Tibial nerve (tissue), 4 donors: ENCODE measurements at regions not wholly inside any gene's neighbourhood (a gene's known extent, or its start where the extent isn't known, plus 50 kb on each side); places are given as distances from the start of the nearest gene placed in this dataset.

Experiments
- DNase-seq, 2 donors: peaks; one replicate each; pipeline ENCODE4 v3.0.0-alpha.2; 2019; ENCODE audit warnings: low spot score in 2 of 2
- H3K27ac ChIP-seq, 4 donors: fragments of 200-600 bp; sonication (generic) in 3 of 4; one replicate each; pipeline ENCODE4 v1.5.1; 2017 to 2019; ENCODE audit warnings: mild to moderate bottlenecking in 1 of 4
- H3K27me3 ChIP-seq, 2 donors: fragments of 200-600 bp; sonication (generic) in 1 of 2; one replicate each; pipeline versions ENCODE4 v1.5.1 to v1.6.0; 2017 to 2019
- H3K36me3 ChIP-seq, 3 donors: fragments of 200-600 bp; sonication (generic); one replicate each; pipeline ENCODE4 v1.5.1; 2018 to 2019
- H3K4me1 ChIP-seq, 4 donors: fragments of 200-600 bp; sonication (generic) in 3 of 4; one replicate each; pipeline ENCODE4 v1.5.1; 2017 to 2019
- H3K4me3 ChIP-seq, 4 donors: fragments of 200-600 bp; sonication (generic) in 3 of 4; one replicate each; pipeline ENCODE4 v1.5.1; 2017 to 2019; ENCODE audit warnings: mild to moderate bottlenecking in 1 of 4, moderate library complexity in 1 of 4
- H3K9me3 ChIP-seq, 4 donors: fragments of 200-600 bp; sonication (generic) in 3 of 4; one replicate each; pipeline ENCODE4 v1.5.1; 2017 to 2019
- CTCF ChIP-seq, 5 experiments: fragments of 200-600 bp in 3 of 5; fragments of 450-650 bp in 2 of 5; sonication (generic) in 3 of 5; IDR thresholded peaks; one replicate each; pipeline ENCODE4 v1.5.1; 2016 to 2019; ENCODE audit warnings: antibody characterized with exemption in 5 of 5, mild to moderate bottlenecking in 3 of 5, moderate library complexity in 2 of 5
- EP300 ChIP-seq, 2 donors: sonication (generic); formaldehyde crosslinking; IDR thresholded peaks; one replicate each; pipeline ENCODE4 v1.6.1; 2017; ENCODE audit warnings: antibody characterized with exemption in 2 of 2, mild to moderate bottlenecking in 1 of 2
- POLR2A ChIP-seq, 2 donors: fragments of 450-650 bp; IDR thresholded peaks; one replicate each; pipeline ENCODE4 v1.6.1; 2017; ENCODE audit warnings: antibody characterized with exemption in 2 of 2, mild to moderate bottlenecking in 2 of 2, moderate library complexity in 2 of 2
- WGBS, 2 donors: methylation state at CpG; one replicate each; pipeline ENCODE4 v1.1.5; 2018; 5-methylcytosine and 5-hydroxymethylcytosine counted together

GRCh38 chr2:60136913-60137312 is 416.5 kb downstream of the BCL11A start:
- Histone ChIP-seq H3K27me3 (no peaks in the 10 kb centered on the region), H3K4me3 (no peak overlapping the region), H3K4me1 (no peaks in the 10 kb centered on the region), H3K36me3 (no peaks in the 10 kb centered on the region), H3K27ac (no peak overlapping the region), H3K9me3 (peaks cover 0 to 25% (median 2%) of the 10 kb centered on the region in 4 donors)
- 73 to 81% methylated on average over 2 of the region's 2 CpGs for WGBS, 2 donors
- no peak for DNase-seq
- TF ChIP-seq CTCF (IDR thresholded peaks at IDR 0.05) (no peak), EP300 (IDR thresholded peaks at IDR 0.05) (no peak), POLR2A (IDR thresholded peaks at IDR 0.05) (no peak)

- 68 to 69% methylated on average over 2 of the region's 2 CpGs for WGBS, 2 donors
- no peak overlapping the region for H3K27ac ChIP-seq
- H3K4me1 ChIP-seq: no peaks in the 10 kb centered on the region
- H3K4me3 ChIP-seq: no peak overlapping the region
- no peaks in the 10 kb centered on the region for H3K27me3 ChIP-seq
- no peak for TF ChIP-seq CTCF (IDR thresholded peaks at IDR 0.05)
- peaks cover 0 to 22% (median 0%) of the 10 kb centered on the region in 4 donors for H3K9me3 ChIP-seq
- no peak for DNase-seq
- H3K36me3 ChIP-seq: no peaks in the 10 kb centered on the region
Observed at GRCh38 chr2:60127191-60127590, 426.3 kb downstream of the BCL11A start.

GRCh38 chr2:60125611-60126426 is 427.6 kb downstream of the BCL11A start:
- H3K9me3 ChIP-seq: peaks cover 0 to 9% (median 0%) of the 10 kb centered on the region in 4 donors
- DNase-seq: no peak
- H3K4me1 ChIP-seq: no peaks in the 10 kb centered on the region
- no peak for TF ChIP-seq POLR2A (IDR thresholded peaks at IDR 0.05)
- TF ChIP-seq EP300 (IDR thresholded peaks at IDR 0.05): no peak
- TF ChIP-seq CTCF (IDR thresholded peaks at IDR 0.05): no peak
- WGBS, 2 donors: 33% methylated on average over 8 of the region's 8 CpGs
- H3K36me3 ChIP-seq: no peaks in the 10 kb centered on the region
- no peak overlapping the region for H3K4me3 ChIP-seq
- no peak overlapping the region for H3K27ac ChIP-seq
- no peaks in the 10 kb centered on the region for H3K27me3 ChIP-seq

GRCh38 chr2:60119778-60120177 is 433.7 kb downstream of the BCL11A start:
- Histone ChIP-seq H3K4me1 (no peaks in the 10 kb centered on the region), H3K9me3 (peaks cover 0 to 4% (median 0%) of the 10 kb centered on the region in 4 donors), H3K27ac (no peak overlapping the region), H3K4me3 (no peak overlapping the region), H3K27me3 (no peaks in the 10 kb centered on the region), H3K36me3 (no peaks in the 10 kb centered on the region)
- 70 to 76% methylated on average over 2 of the region's 2 CpGs for WGBS, 2 donors
- no peak for TF ChIP-seq POLR2A (IDR thresholded peaks at IDR 0.05)
- no peak for TF ChIP-seq EP300 (IDR thresholded peaks at IDR 0.05)
- TF ChIP-seq CTCF (IDR thresholded peaks at IDR 0.05): no peak
- no peak for DNase-seq

GRCh38 chr2:60118917-60119316 is 434.5 kb downstream of the BCL11A start:
- no peak for DNase-seq
- no peak overlapping the region for H3K27ac ChIP-seq
- H3K9me3 ChIP-seq: peaks cover 0 to 4% (median 0%) of the 10 kb centered on the region in 4 donors
- no peaks in the 10 kb centered on the region for H3K36me3 ChIP-seq
- no peak overlapping the region for H3K4me3 ChIP-seq
- WGBS, 2 donors: 85 to 90% methylated on average over 1 of the region's 1 CpG
- no peak for TF ChIP-seq CTCF (IDR thresholded peaks at IDR 0.05)
- no peak for TF ChIP-seq EP300 (IDR thresholded peaks at IDR 0.05)
- no peak for TF ChIP-seq POLR2A (IDR thresholded peaks at IDR 0.05)
- no peaks in the 10 kb centered on the region for H3K27me3 ChIP-seq
- H3K4me1 ChIP-seq: no peaks in the 10 kb centered on the region
